ENCODE measurements at regions not wholly inside any gene's neighbourhood (a gene's known extent, or its start where the extent isn't known, plus 50 kb on each side); places are given as distances from the start of the nearest gene placed in this dataset.

- TF ChIP-seq BHLHE40 (IDR thresholded peaks at IDR 0.05; ENCODE audit: borderline replicate concordance) (no peak), SUZ12 (IDR thresholded peaks at IDR 0.05) (no peak), HDGF (IDR thresholded peaks at IDR 0.05; ENCODE audit: borderline replicate concordance) (no peak), FOXK2 (IDR thresholded peaks at IDR 0.05) (no peak), ELF4 (IDR thresholded peaks at IDR 0.05) (no peak), FOXM1 (IDR thresholded peaks at IDR 0.05; ENCODE audit: borderline replicate concordance) (no peak), L3MBTL2 (conservative IDR thresholded peaks at IDR 0.05) (no peak), SP1 (IDR thresholded peaks at IDR 0.05) (no peak), NFRKB (IDR thresholded peaks at IDR 0.05) (no peak), CTBP1 (IDR thresholded peaks at IDR 0.05; ENCODE audit: borderline replicate concordance) (no peak), ARNT (IDR thresholded peaks at IDR 0.05) (no peak), TARDBP (IDR thresholded peaks at IDR 0.05) (no peak)
Measured at GRCh38 chr21:22892028-22892427, 1893.8 kb downstream of the NCAM2 start.
